Fibroblast of lung (primary cell): ENCODE measurements at regions not wholly inside any gene's neighbourhood (a gene's known extent, or its start where the extent isn't known, plus 50 kb on each side); places are given as distances from the start of the nearest gene placed in this dataset.

Experiments used
- DNase-seq, 2 donors: peaks; one replicate each; pipeline versions ENCODE4 v3.0.0 to v3.0.0-alpha.2; 2010; ENCODE audit warnings: low read depth in 2 of 2
- H2AFZ ChIP-seq: 2 replicates; pipeline ENCODE4 v1.5.1; 2012; ENCODE audit warnings: low read length, control low read depth, inconsistent platforms
- H3K27ac ChIP-seq: 2 replicates; pipeline ENCODE4 v1.5.1; 2011; ENCODE audit warnings: low read length, control low read depth; ENCODE audit not compliant: insufficient read depth
- H3K27me3 ChIP-seq: 2 replicates; pipeline ENCODE4 v1.5.1; 2011; ENCODE audit warnings: mild to moderate bottlenecking, low read length; ENCODE audit not compliant: control insufficient read depth, insufficient read depth
- H3K36me3 ChIP-seq: 2 replicates; pipeline ENCODE4 v1.5.1; 2011; ENCODE audit warnings: low read length; ENCODE audit not compliant: control insufficient read depth, insufficient read depth
- H3K4me1 ChIP-seq: 2 replicates; pipeline ENCODE4 v1.5.1; 2011; ENCODE audit warnings: low read length; ENCODE audit not compliant: control insufficient read depth, insufficient read depth; ENCODE audit errors: extremely low read depth
- H3K4me2 ChIP-seq: 2 replicates; pipeline ENCODE4 v1.5.1; 2011; ENCODE audit warnings: low read length, control low read depth; ENCODE audit not compliant: insufficient read depth; ENCODE audit errors: extremely low read depth
- H3K4me3 ChIP-seq, 4 experiments: fragments of 200-600 bp in 1 of 4; sonication (generic) in 1 of 4; replicated peaks in 1 of 4; 2 replicates each; pipeline ENCODE4 v1.5.1; 2011 to 2016; ENCODE audit warnings: low read length in 4 of 4, low read depth in 3 of 4, mild to moderate bottlenecking in 3 of 4, control low read depth in 2 of 4, inconsistent platforms in 1 of 4, mixed read lengths in 1 of 4; ENCODE audit not compliant: insufficient read depth in 1 of 4; ENCODE audit errors: control extremely low read depth in 1 of 4
- H3K79me2 ChIP-seq: 2 replicates; pipeline ENCODE4 v1.5.1; 2012; ENCODE audit warnings: mild to moderate bottlenecking, low read length, inconsistent platforms; ENCODE audit not compliant: control insufficient read depth, insufficient read depth
- H3K9ac ChIP-seq: 2 replicates; pipeline ENCODE4 v1.5.1; 2011; ENCODE audit warnings: mild to moderate bottlenecking, low read length, control low read depth; ENCODE audit not compliant: insufficient read depth
- H3K9me3 ChIP-seq: 2 replicates; pipeline ENCODE4 v1.5.1; 2012; ENCODE audit warnings: low read depth, low read length; ENCODE audit not compliant: control insufficient read depth, insufficient read depth
- H4K20me1 ChIP-seq: 2 replicates; pipeline ENCODE4 v1.5.1; 2011; ENCODE audit warnings: low read length; ENCODE audit not compliant: control insufficient read depth, insufficient read depth; ENCODE audit errors: extremely low read depth
- CTCF ChIP-seq, 2 donors: IDR thresholded peaks in 1 of 2; conservative IDR thresholded peaks in 1 of 2; 1 replicate in 1 of 2; 2 replicates in 1 of 2; pipeline ENCODE4 v1.5.1; 2011 to 2012; ENCODE audit warnings: low read length in 2 of 2, control low read depth in 1 of 2, inconsistent platforms in 1 of 2, low read depth in 1 of 2, mild to moderate bottlenecking in 1 of 2
- EZH2 ChIP-seq: IDR thresholded peaks from 2 replicates; pipeline ENCODE4 v1.5.1; 2012; ENCODE audit warnings: low read length, control low read depth, mild to moderate bottlenecking; ENCODE audit errors: missing control alignments

- Histone ChIP-seq H2AFZ (no peak overlapping the region), H4K20me1 (no peaks in the 10 kb centered on the region), H3K4me3 (no peak overlapping the region), H3K79me2 (no peaks in the 10 kb centered on the region), H3K9ac (no peak overlapping the region), H3K27me3 (no peaks in the 10 kb centered on the region), H3K9me3 (no peaks in the 10 kb centered on the region), H3K27ac (no peak overlapping the region), H3K4me2 (no peak overlapping the region), H3K4me1 (no peaks in the 10 kb centered on the region), H3K36me3 (no peaks in the 10 kb centered on the region)
- TF ChIP-seq CTCF (conservative IDR thresholded peaks at IDR 0.05 in 1 of 2, IDR thresholded peaks at IDR 0.05 in 1 of 2; ENCODE audit: low read depth in 1 of 2, low read length in 2 of 2) (no peak), EZH2 (no peak)
- DNase-seq = no peak
These were observed 76.8 kb upstream of the PLEKHA5 start for GRCh38 chr12:19052689-19053088.

- DNase-seq = no peak
- Histone ChIP-seq H3K4me1 (no peaks in the 10 kb centered on the region), H3K9me3 (no peaks in the 10 kb centered on the region), H4K20me1 (no peaks in the 10 kb centered on the region), H3K4me2 (no peak overlapping the region), H3K79me2 (no peaks in the 10 kb centered on the region), H3K36me3 (no peaks in the 10 kb centered on the region), H3K27me3 (no peaks in the 10 kb centered on the region), H3K4me3 (no peak overlapping the region), H3K27ac (no peak overlapping the region), H3K9ac (no peak overlapping the region), H2AFZ (no peak overlapping the region)
- TF ChIP-seq EZH2 (no peak), CTCF (conservative IDR thresholded peaks at IDR 0.05 in 1 of 2, IDR thresholded peaks at IDR 0.05 in 1 of 2; ENCODE audit: low read depth in 1 of 2, low read length in 2 of 2) (no peak)
These were observed 76.3 kb upstream of the PLEKHA5 start for GRCh38 chr12:19053218-19053617.

- TF ChIP-seq CTCF (conservative IDR thresholded peaks at IDR 0.05 in 1 of 2, IDR thresholded peaks at IDR 0.05 in 1 of 2; ENCODE audit: low read depth in 1 of 2, low read length in 2 of 2) = no peak
- TF ChIP-seq EZH2 = no peak
- H3K4me1 ChIP-seq = no peaks in the 10 kb centered on the region
- no peaks in the 10 kb centered on the region for H3K79me2 ChIP-seq
- no peak overlapping the region for H3K4me3 ChIP-seq
- no peak overlapping the region for H3K27ac ChIP-seq
- no peak for DNase-seq
- H4K20me1 ChIP-seq = no peaks in the 10 kb centered on the region
- H2AFZ ChIP-seq = no peak overlapping the region
- H3K9me3 ChIP-seq = no peaks in the 10 kb centered on the region
- no peaks in the 10 kb centered on the region for H3K27me3 ChIP-seq
- no peak overlapping the region for H3K9ac ChIP-seq
- no peaks in the 10 kb centered on the region for H3K36me3 ChIP-seq
- no peak overlapping the region for H3K4me2 ChIP-seq
These were observed 75.5 kb upstream of the PLEKHA5 start for GRCh38 chr12:19054035-19054434.
